ENCODE measurements at regions not wholly inside any gene's neighbourhood (a gene's known extent, or its start where the extent isn't known, plus 50 kb on each side); places are given as distances from the start of the nearest gene placed in this dataset.
"Not testable (repeated sequence)": the region's sequence is repeated elsewhere in the genome, so short reads cannot be mapped to it uniquely, and the experiment has no call there.

GRCh38 chr7:16260236-16260728 lies 161.1 kb downstream of the CRPPA start:
- no peak overlapping the region for H3K4me3 ChIP-seq (ENCODE audit: insufficient read depth, low read depth, low read length)
- H3K27ac ChIP-seq (ENCODE audit: insufficient read depth, low read depth, low read length, poor library complexity, severe bottlenecking): no peak overlapping the region
- H3K36me3 ChIP-seq (ENCODE audit: control insufficient read depth, insufficient read depth, low read length): no peaks in the 10 kb centered on the region
- H3K27me3 ChIP-seq (ENCODE audit: control insufficient read depth, insufficient read depth, low read length, poor library complexity, severe bottlenecking): no peaks in the 10 kb centered on the region
- 95% methylated on average over 1 of the region's 1 CpG; no CpG with 5 or more reads in 1 of the 2 experiments for WGBS, 2 experiments
- H3K4me1 ChIP-seq (ENCODE audit: control insufficient read depth, insufficient read depth, low read length): no peaks in the 10 kb centered on the region
- H3K9me3 ChIP-seq (ENCODE audit: control insufficient read depth, low read length): no peaks in the 10 kb centered on the region

GRCh38 chr7:16256419-16256818 lies 164.9 kb downstream of the CRPPA start:
- not testable (repeated sequence) for H3K27me3 ChIP-seq (ENCODE audit: control insufficient read depth, insufficient read depth, low read length, poor library complexity, severe bottlenecking); H3K4me1 ChIP-seq (ENCODE audit: control insufficient read depth, insufficient read depth, low read length); H3K4me3 ChIP-seq (ENCODE audit: insufficient read depth, low read depth, low read length); H3K36me3 ChIP-seq (ENCODE audit: control insufficient read depth, insufficient read depth, low read length); H3K9me3 ChIP-seq (ENCODE audit: control insufficient read depth, low read length); H3K27ac ChIP-seq (ENCODE audit: insufficient read depth, low read depth, low read length, poor library complexity, severe bottlenecking)
- WGBS, 2 experiments: 91 to 100% methylated on average over 1 of the region's 1 CpG

- 87 to 96% methylated on average over 2 of the region's 2 CpGs for WGBS, 2 experiments
- not testable (repeated sequence) for H3K9me3 ChIP-seq (ENCODE audit: control insufficient read depth, low read length); H3K4me3 ChIP-seq (ENCODE audit: insufficient read depth, low read depth, low read length)
These were observed 165.4 kb downstream of the CRPPA start for GRCh38 chr7:16255952-16256351.

GRCh38 chr7:16250655-16251054 lies 170.7 kb downstream of the CRPPA start:
- WGBS, 2 experiments: 85 to 100% methylated on average over 2 of the region's 2 CpGs

More at GRCh38 chr7:16255952-16256351, 165.4 kb downstream of the CRPPA start:
- not testable (repeated sequence) for H3K36me3 ChIP-seq (ENCODE audit: control insufficient read depth, insufficient read depth, low read length); H3K4me1 ChIP-seq (ENCODE audit: control insufficient read depth, insufficient read depth, low read length); H3K27ac ChIP-seq (ENCODE audit: insufficient read depth, low read depth, low read length, poor library complexity, severe bottlenecking); H3K27me3 ChIP-seq (ENCODE audit: control insufficient read depth, insufficient read depth, low read length, poor library complexity, severe bottlenecking)

GRCh38 chr7:16249204-16249603 lies 172.1 kb downstream of the CRPPA start:
- WGBS, 2 experiments: 95 to 96% methylated on average over 7 of the region's 7 CpGs
- H3K36me3 ChIP-seq (ENCODE audit: control insufficient read depth, insufficient read depth, low read length); H3K27me3 ChIP-seq (ENCODE audit: control insufficient read depth, insufficient read depth, low read length, poor library complexity, severe bottlenecking); H3K4me1 ChIP-seq (ENCODE audit: control insufficient read depth, insufficient read depth, low read length); H3K9me3 ChIP-seq (ENCODE audit: control insufficient read depth, low read length); H3K27ac ChIP-seq (ENCODE audit: insufficient read depth, low read depth, low read length, poor library complexity, severe bottlenecking); H3K4me3 ChIP-seq (ENCODE audit: insufficient read depth, low read depth, low read length): not testable (repeated sequence)

More at GRCh38 chr7:16250655-16251054, 170.7 kb downstream of the CRPPA start:
- H3K4me3 ChIP-seq (ENCODE audit: insufficient read depth, low read depth, low read length); H3K27me3 ChIP-seq (ENCODE audit: control insufficient read depth, insufficient read depth, low read length, poor library complexity, severe bottlenecking); H3K36me3 ChIP-seq (ENCODE audit: control insufficient read depth, insufficient read depth, low read length); H3K9me3 ChIP-seq (ENCODE audit: control insufficient read depth, low read length); H3K4me1 ChIP-seq (ENCODE audit: control insufficient read depth, insufficient read depth, low read length); H3K27ac ChIP-seq (ENCODE audit: insufficient read depth, low read depth, low read length, poor library complexity, severe bottlenecking): not testable (repeated sequence)

GRCh38 chr7:16248556-16248955 lies 172.8 kb downstream of the CRPPA start:
- 95 to 96% methylated on average over 6 of the region's 6 CpGs for WGBS, 2 experiments
- not testable (repeated sequence) for H3K36me3 ChIP-seq (ENCODE audit: control insufficient read depth, insufficient read depth, low read length); H3K27ac ChIP-seq (ENCODE audit: insufficient read depth, low read depth, low read length, poor library complexity, severe bottlenecking); H3K4me1 ChIP-seq (ENCODE audit: control insufficient read depth, insufficient read depth, low read length); H3K27me3 ChIP-seq (ENCODE audit: control insufficient read depth, insufficient read depth, low read length, poor library complexity, severe bottlenecking); H3K9me3 ChIP-seq (ENCODE audit: control insufficient read depth, low read length); H3K4me3 ChIP-seq (ENCODE audit: insufficient read depth, low read depth, low read length)

- no peaks in the 10 kb centered on the region for H3K4me1 ChIP-seq (ENCODE audit: control insufficient read depth, insufficient read depth, low read length)
- H3K9me3 ChIP-seq (ENCODE audit: control insufficient read depth, low read length): no peaks in the 10 kb centered on the region
- H3K4me3 ChIP-seq (ENCODE audit: insufficient read depth, low read depth, low read length): no peak overlapping the region
- H3K27ac ChIP-seq (ENCODE audit: insufficient read depth, low read depth, low read length, poor library complexity, severe bottlenecking): no peak overlapping the region
- no peaks in the 10 kb centered on the region for H3K27me3 ChIP-seq (ENCODE audit: control insufficient read depth, insufficient read depth, low read length, poor library complexity, severe bottlenecking)
- 96 to 100% methylated on average over 1 to 3 of the region's 3 CpGs for WGBS, 2 experiments
- no peaks in the 10 kb centered on the region for H3K36me3 ChIP-seq (ENCODE audit: control insufficient read depth, insufficient read depth, low read length)
These were observed 176.9 kb downstream of the CRPPA start for GRCh38 chr7:16244469-16244868.

- Histone ChIP-seq H3K4me1 (ENCODE audit: control insufficient read depth, insufficient read depth, low read length) (no peaks in the 10 kb centered on the region), H3K27ac (ENCODE audit: insufficient read depth, low read depth, low read length, poor library complexity, severe bottlenecking) (no peak overlapping the region), H3K9me3 (ENCODE audit: control insufficient read depth, low read length) (no peaks in the 10 kb centered on the region), H3K4me3 (ENCODE audit: insufficient read depth, low read depth, low read length) (no peak overlapping the region), H3K27me3 (ENCODE audit: control insufficient read depth, insufficient read depth, low read length, poor library complexity, severe bottlenecking) (no peaks in the 10 kb centered on the region), H3K36me3 (ENCODE audit: control insufficient read depth, insufficient read depth, low read length) (no peaks in the 10 kb centered on the region)
- 93 to 98% methylated on average over 3 to 4 of the region's 4 CpGs for WGBS, 2 experiments
These were observed 178.4 kb downstream of the CRPPA start for GRCh38 chr7:16242920-16243319.

- Histone ChIP-seq H3K36me3 (ENCODE audit: control insufficient read depth, insufficient read depth, low read length) (no peaks in the 10 kb centered on the region), H3K9me3 (ENCODE audit: control insufficient read depth, low read length) (no peaks in the 10 kb centered on the region), H3K4me1 (ENCODE audit: control insufficient read depth, insufficient read depth, low read length) (no peaks in the 10 kb centered on the region), H3K27me3 (ENCODE audit: control insufficient read depth, insufficient read depth, low read length, poor library complexity, severe bottlenecking) (no peaks in the 10 kb centered on the region), H3K4me3 (ENCODE audit: insufficient read depth, low read depth, low read length) (no peak overlapping the region), H3K27ac (ENCODE audit: insufficient read depth, low read depth, low read length, poor library complexity, severe bottlenecking) (no peak overlapping the region)
These were observed 180.3 kb downstream of the CRPPA start for GRCh38 chr7:16241017-16241416.

- Histone ChIP-seq H3K9me3 (ENCODE audit: control insufficient read depth, low read length) (no peaks in the 10 kb centered on the region), H3K27ac (ENCODE audit: insufficient read depth, low read depth, low read length, poor library complexity, severe bottlenecking) (no peak overlapping the region), H3K36me3 (ENCODE audit: control insufficient read depth, insufficient read depth, low read length) (no peaks in the 10 kb centered on the region), H3K4me3 (ENCODE audit: insufficient read depth, low read depth, low read length) (no peak overlapping the region), H3K4me1 (ENCODE audit: control insufficient read depth, insufficient read depth, low read length) (no peaks in the 10 kb centered on the region), H3K27me3 (ENCODE audit: control insufficient read depth, insufficient read depth, low read length, poor library complexity, severe bottlenecking) (no peaks in the 10 kb centered on the region)
These were observed 185.0 kb downstream of the CRPPA start for GRCh38 chr7:16236381-16236780.

Data from ectodermal cell (in vitro differentiated cells).